ENCODE measurements at regions not wholly inside any gene's neighbourhood (a gene's known extent, or its start where the extent isn't known, plus 50 kb on each side); places are given as distances from the start of the nearest gene placed in this dataset.
A peak's percentile ranks its signal among the peaks of the same experiment; 100 is the strongest.

- TF ChIP-seq TBP (IDR thresholded peaks at IDR 0.05; ENCODE audit: low read depth, low read length): no peak
Observed at GRCh38 chr13:103695320-103695719, 629.1 kb upstream of the SLC10A2 start (continued).

GRCh38 chr13:103694471-103694870 lies 628.3 kb upstream of the SLC10A2 start:
- 90% methylated on average over 4 of the region's 4 CpGs; no CpG with 5 or more reads in 1 of the 2 experiments for WGBS, 2 experiments (ENCODE audit: extremely low coverage in 1 of 2, insufficient coverage in 1 of 2, insufficient read length in 1 of 2, insufficient replicate concordance in 2 of 2, low coverage in 1 of 2, low lambda C conversion rate in 2 of 2, missing lambda C conversion rate in 1 of 2)
- H4K91ac ChIP-seq (replicated peaks; ENCODE audit: insufficient read length, low read length): no peak overlapping the region
- peak overlapping the region; percentile 38; the same call in 1 of the 2 replicates for H3K18ac ChIP-seq (ENCODE audit: extremely low read depth, low read length)
- H3K9me3 ChIP-seq (ENCODE audit: insufficient read depth in 2 of 2, low read depth in 1 of 2, low read length in 1 of 2): no peaks in the 10 kb centered on the region
- POLR2A ChIA-PET (ENCODE audit: partially characterized antibody): no interaction called here
- H4K8ac ChIP-seq (ENCODE audit: extremely low read depth, insufficient read depth, low read length): no peak overlapping the region
- H2BK120ac ChIP-seq (replicated peaks; ENCODE audit: low read depth, low read length): no peak overlapping the region
- H3K27me3 ChIP-seq (replicated peaks in 1 of 4; ENCODE audit: control insufficient read depth in 3 of 4, extremely low read depth in 1 of 4, insufficient read depth in 3 of 4, low read length in 3 of 4): no peaks in the 10 kb centered on the region
- no peak overlapping the region for H3K4me3 ChIP-seq (ENCODE audit: extremely low read depth in 1 of 4, insufficient read depth in 2 of 4, low read depth in 3 of 4, low read length in 4 of 4)
- FAIRE-seq (no peak), DNase-seq (ENCODE audit: low read depth in 1 of 2, low spot score in 2 of 2) (no peak)
- no peak overlapping the region for H3K27ac ChIP-seq (ENCODE audit: low read depth, low read length)
- no peak overlapping the region; a peak in 1 of 4 replicates for H3K4me2 ChIP-seq (ENCODE audit: insufficient read depth in 1 of 2, low read depth in 2 of 2, low read length in 2 of 2)
- H3K4me1 ChIP-seq (replicated peaks in 1 of 4; ENCODE audit: control insufficient read depth in 3 of 4, insufficient read depth in 4 of 4, low read length in 3 of 4): peaks cover 0 to 3% (median 1%) of the 10 kb centered on the region in 4 experiments; a peak in 2 of 7 replicates
- no peaks in the 10 kb centered on the region for H3K79me2 ChIP-seq (ENCODE audit: control insufficient read depth in 1 of 2, insufficient read depth in 2 of 2, low read length in 2 of 2)
- H2BK20ac ChIP-seq (ENCODE audit: low read length): no peak overlapping the region
- no peak for TF ChIP-seq SIX5 (IDR thresholded peaks at IDR 0.05; ENCODE audit: low read depth, low read length)
- TF ChIP-seq ASH2L (IDR thresholded peaks at IDR 0.05; ENCODE audit: low read length): no peak
- TF ChIP-seq GABPA (IDR thresholded peaks at IDR 0.05; ENCODE audit: borderline replicate concordance, insufficient read depth, low read length): no peak
- H3K14ac ChIP-seq (ENCODE audit: insufficient read length): no peak overlapping the region
- no peak overlapping the region for H3K23ac ChIP-seq (ENCODE audit: insufficient read length)
- CTCF ChIA-PET (ENCODE audit: partially characterized antibody): no interaction called here
- no peak overlapping the region for H4K5ac ChIP-seq (ENCODE audit: insufficient read length, low read depth, low read length)
- no peak overlapping the region for H3K4ac ChIP-seq (replicated peaks; ENCODE audit: insufficient read length, low read depth, low read length)
- no peaks in the 10 kb centered on the region for H3K23me2 ChIP-seq (ENCODE audit: low read depth, low read length)
- no peak overlapping the region for H2BK12ac ChIP-seq (ENCODE audit: low read depth, low read length)
- H3K79me1 ChIP-seq (ENCODE audit: low read depth, low read length): no peaks in the 10 kb centered on the region
- no peak overlapping the region for H2AK5ac ChIP-seq (ENCODE audit: low read depth, low read length)
- no peaks in the 10 kb centered on the region for H3K36me3 ChIP-seq (ENCODE audit: control insufficient read depth in 2 of 4, insufficient read depth in 4 of 4, low read length in 3 of 4)
- no peak overlapping the region for H2AFZ ChIP-seq (ENCODE audit: low read length)
- no peak overlapping the region for H3K9ac ChIP-seq (replicated peaks in 1 of 4; ENCODE audit: extremely low read depth in 1 of 4, low read depth in 3 of 4, low read length in 3 of 4)
- H2BK5ac ChIP-seq (ENCODE audit: low read depth, low read length): no peak overlapping the region
- no peaks in the 10 kb centered on the region for H4K20me1 ChIP-seq (replicated peaks in 1 of 2; ENCODE audit: control insufficient read depth in 1 of 2, insufficient read depth in 2 of 2, low read length in 2 of 2)
- H3K56ac ChIP-seq (replicated peaks; ENCODE audit: insufficient read length, low read depth, low read length): no peak overlapping the region
- no peak overlapping the region for H2BK15ac ChIP-seq (ENCODE audit: low read length)
